GM10266 (cell line): ENCODE measurements at regions not wholly inside any gene's neighbourhood (a gene's known extent, or its start where the extent isn't known, plus 50 kb on each side); places are given as distances from the start of the nearest gene placed in this dataset.

Experiments
- DNase-seq: peaks from one replicate; pipeline ENCODE4 v3.0.0; 2012; ENCODE audit errors: extremely low spot score
- CTCF ChIP-seq: IDR thresholded peaks from 2 replicates; pipeline ENCODE4 v1.5.1; 2012; ENCODE audit warnings: mild to moderate bottlenecking, low read depth; ENCODE audit not compliant: control insufficient read depth, insufficient read depth; ENCODE audit errors: missing control alignments

- no peak for DNase-seq
- TF ChIP-seq CTCF: no peak
Observed at GRCh38 chr13:73576291-73576690, 517.5 kb downstream of the KLF5 start.

- DNase-seq: no peak
- no peak for TF ChIP-seq CTCF
Observed at GRCh38 chr13:73572824-73573223, 514.0 kb downstream of the KLF5 start.

- no peak for DNase-seq
- no peak for TF ChIP-seq CTCF
Observed at GRCh38 chr13:73571376-73571775, 512.6 kb downstream of the KLF5 start.

- TF ChIP-seq CTCF: no peak
- DNase-seq: no peak
Observed at GRCh38 chr13:73556902-73557301, 498.1 kb downstream of the KLF5 start.

GRCh38 chr13:73556128-73556527 is 497.3 kb downstream of the KLF5 start:
- DNase-seq: no peak
- TF ChIP-seq CTCF: no peak

GRCh38 chr13:73551736-73552135 is 492.9 kb downstream of the KLF5 start:
- no peak for TF ChIP-seq CTCF
- DNase-seq: no peak

- DNase-seq: no peak
- no peak for TF ChIP-seq CTCF
Observed at GRCh38 chr13:73549717-73550116, 490.9 kb downstream of the KLF5 start.
